ENCODE measurements at regions not wholly inside any gene's neighbourhood (a gene's known extent, or its start where the extent isn't known, plus 50 kb on each side); places are given as distances from the start of the nearest gene placed in this dataset.
"Not testable (repeated sequence)": the region's sequence is repeated elsewhere in the genome, so short reads cannot be mapped to it uniquely, and the experiment has no call there.

DNA sequence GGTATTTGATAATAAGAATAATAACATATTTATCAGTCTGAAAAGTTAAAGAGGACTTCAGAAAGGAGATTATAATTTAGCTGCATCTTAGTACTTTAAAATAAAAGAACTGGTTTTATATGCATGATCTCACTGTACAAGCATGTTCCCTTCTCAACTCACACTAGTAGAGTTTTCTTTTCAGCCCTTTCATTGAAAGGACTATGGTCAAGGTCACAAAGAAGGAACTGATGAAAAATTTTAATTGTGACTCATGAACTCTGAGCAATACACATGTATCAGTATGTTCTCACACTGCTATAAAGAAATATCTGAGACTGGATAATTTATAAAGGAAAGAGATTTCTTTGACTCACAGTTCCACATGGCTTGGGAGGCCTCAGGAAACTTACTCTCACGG lies 73.7 kb upstream of the NDST4 start:
- no peak for DNase-seq (ENCODE audit: extremely low read depth, low read depth, low spot score)

- not testable (repeated sequence) for DNase-seq (ENCODE audit: extremely low read depth, low read depth, low spot score)
Measured at GRCh38 chr4:115179438-115180062, 66.1 kb upstream of the NDST4 start.

- not testable (repeated sequence) for DNase-seq (ENCODE audit: extremely low read depth, low read depth, low spot score)
Measured at GRCh38 chr4:115178687-115179086, 65.3 kb upstream of the NDST4 start.

- no peak for DNase-seq (ENCODE audit: extremely low read depth, low read depth, low spot score)
Measured at GRCh38 chr4:115171220-115171619, 57.8 kb upstream of the NDST4 start.

DNA sequence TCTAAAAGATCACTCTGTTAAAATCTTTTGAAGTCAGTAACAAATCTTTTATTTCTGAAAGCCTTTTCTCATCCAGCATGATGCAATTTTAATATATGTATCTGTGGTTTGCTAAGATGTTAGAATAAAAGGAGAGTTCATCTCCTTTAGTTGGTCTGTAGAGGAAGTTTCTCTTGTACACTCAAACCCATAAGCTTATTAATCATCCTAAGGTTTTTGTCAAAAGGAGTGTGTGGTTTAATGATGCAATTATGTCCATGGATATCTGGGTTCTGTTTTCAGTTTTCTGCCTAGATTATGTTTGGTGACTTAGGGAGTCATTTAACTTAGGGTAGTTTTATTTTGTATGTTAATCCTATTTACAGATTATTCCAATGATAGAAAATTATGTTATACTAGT lies 52.1 kb upstream of the NDST4 start:
- DNase-seq (ENCODE audit: extremely low read depth, low read depth, low spot score): no peak

Measured in glomerular endothelial cell (primary cell).